Panc1 (cell line): ENCODE measurements at regions not wholly inside any gene's neighbourhood (a gene's known extent, or its start where the extent isn't known, plus 50 kb on each side); places are given as distances from the start of the nearest gene placed in this dataset.

Experiments
- ATAC-seq: fragments of 200-7000 bp; cut with Tn5 transposase; 2 replicates; pipeline ENCODE4 v1.9.1; 2020; ENCODE audit warnings: mild to moderate bottlenecking, moderate library complexity
- BruUV-seq: library from RNA; stranded (reverse); fragments of 400-500 nt; replicated peaks from 2 replicates; lab custom pipeline; 2021; lab: Mats Ljungman, UMichigan
- CTCF ChIA-PET: fragments of 300-600 bp; sonication (Branson Sonifier 250); formaldehyde crosslinking; loops from one replicate; lab custom pipeline; 2022; ENCODE audit warnings: antibody characterized with exemption; lab: Charles Lee
- POLR2A ChIA-PET: fragments of 300-600 bp; sonication (Branson Sonifier 250); formaldehyde crosslinking; loops from one replicate; lab custom pipeline; 2022; ENCODE audit warnings: antibody characterized with exemption; lab: Charles Lee
- DNase-seq: peaks from one replicate; pipeline ENCODE4 v3.0.0-alpha.2; 2010; ENCODE audit warnings: low read depth, low spot score
- H3K27ac ChIP-seq: 2 replicates; pipeline ENCODE4 v1.5.1; 2011; ENCODE audit warnings: mild to moderate bottlenecking, low read length, inconsistent platforms
- H3K27me3 ChIP-seq: fragments of 200-500 bp; sonication (Bioruptor generic); 2 replicates; pipeline ENCODE4 v1.6.0; 2014; ENCODE audit warnings: low read length, inconsistent platforms; ENCODE audit not compliant: control insufficient read depth, insufficient read depth
- H3K36me3 ChIP-seq: fragments of 200-500 bp; sonication (Bioruptor generic); 2 replicates; pipeline ENCODE4 v1.5.1; 2014; ENCODE audit warnings: inconsistent platforms, mild to moderate bottlenecking, low read length, moderate library complexity; ENCODE audit not compliant: control insufficient read depth, insufficient read depth
- H3K4me1 ChIP-seq: 2 replicates; pipeline ENCODE4 v1.5.1; 2011; ENCODE audit warnings: inconsistent platforms, mild to moderate bottlenecking, low read length, moderate library complexity; ENCODE audit not compliant: control insufficient read depth, insufficient read depth
- H3K4me3 ChIP-seq, 2 experiments: 2 replicates each; pipeline ENCODE4 v1.5.1; 2011 to 2012; ENCODE audit warnings: low read depth in 2 of 2, low read length in 2 of 2, mild to moderate bottlenecking in 2 of 2, inconsistent platforms in 1 of 2, moderate library complexity in 1 of 2
- H3K9me3 ChIP-seq: fragments of 200-500 bp; sonication (Bioruptor generic); 2 replicates; pipeline ENCODE4 v1.5.1; 2014; ENCODE audit warnings: low read depth, mild to moderate bottlenecking, inconsistent platforms, low read length, moderate library complexity; ENCODE audit not compliant: control insufficient read depth, insufficient read depth
- CTCF ChIP-seq: fragments of 450-650 bp; IDR thresholded peaks from 2 replicates; pipeline ENCODE4 v1.5.1; 2017; ENCODE audit warnings: mild to moderate bottlenecking
- POLR2AphosphoS5 ChIP-seq: IDR thresholded peaks from 2 replicates; pipeline ENCODE4 v1.6.1; 2012; ENCODE audit warnings: mild to moderate bottlenecking, low read depth, low read length, moderate library complexity
- REST ChIP-seq, 2 experiments: IDR thresholded peaks; 2 replicates each; pipeline ENCODE4 v1.6.1; 2011 to 2012; ENCODE audit warnings: low read depth in 2 of 2, control low read depth in 1 of 2, low read length in 1 of 2, mild to moderate bottlenecking in 1 of 2, moderate library complexity in 1 of 2; ENCODE audit not compliant: insufficient read depth in 1 of 2
- SIN3A ChIP-seq: IDR thresholded peaks from 2 replicates; pipeline ENCODE4 v1.6.1; 2012; ENCODE audit warnings: low read depth, mild to moderate bottlenecking, low read length, moderate library complexity, borderline replicate concordance; ENCODE audit not compliant: insufficient read depth
- TCF7L2 ChIP-seq: IDR thresholded peaks from 2 replicates; pipeline ENCODE4 v1.6.1; 2011; ENCODE audit warnings: mild to moderate bottlenecking, low read depth, low read length, inconsistent platforms
- in situ Hi-C: cut with HindIII; loops from 2 replicates; pipeline ENCODE4 v1.10.0; 2016; ENCODE audit warnings: low sequenced_read_pairs, low pct_unique_long_range_greater_than_20kb
- intact Hi-C: fragments of 100-400 bp; cut with micrococcal nuclease; formaldehyde crosslinking; loops from one replicate; pipeline ENCODE4 v1.10.0; 2022; ENCODE audit not compliant: unreplicated experiment

- H3K27me3 ChIP-seq: no peaks in the 10 kb centered on the region
- in situ Hi-C loops (no loop called here), intact Hi-C loops (loop anchor here (10.0 kb wide), 1 partner anchor 57 kb away; no protein-coding TSS in a partner anchor)
- H3K4me3 ChIP-seq: no peak overlapping the region
- H3K4me1 ChIP-seq: no peaks in the 10 kb centered on the region
- CTCF ChIA-PET: no interaction called here
- DNase-seq (no peak), ATAC-seq (no peak)
- BruUV-seq: no TSS peak
- TF ChIP-seq SIN3A (no peak), REST (IDR thresholded peaks at IDR 0.05; ENCODE audit: insufficient read depth in 1 of 2, low read depth in 2 of 2, low read length in 1 of 2) (no peak)
- no peaks in the 10 kb centered on the region for H3K36me3 ChIP-seq
- no peaks in the 10 kb centered on the region for H3K9me3 ChIP-seq
- POLR2A ChIA-PET: no interaction called here
- H3K27ac ChIP-seq: no peak overlapping the region
Observed at GRCh38 chr22:17281440-17281841, 62.2 kb upstream of the ADA2 start.

GRCh38 chr22:17281026-17281425 is 61.8 kb upstream of the ADA2 start:
- no TSS peak for BruUV-seq
- Histone ChIP-seq H3K9me3 (no peaks in the 10 kb centered on the region), H3K27me3 (no peaks in the 10 kb centered on the region), H3K27ac (no peak overlapping the region), H3K4me3 (no peak overlapping the region), H3K36me3 (no peaks in the 10 kb centered on the region), H3K4me1 (no peaks in the 10 kb centered on the region)
- in situ Hi-C loops: no loop called here
- ChIA-PET CTCF (no interaction called here), POLR2A (no interaction called here)
- no peak for ATAC-seq
- no peak for DNase-seq
- intact Hi-C loops: loop anchor here (10.0 kb wide), 1 partner anchor 56 kb away; no protein-coding TSS in a partner anchor
- no peak for TF ChIP-seq SIN3A
- no peak for TF ChIP-seq POLR2AphosphoS5
- no peak for TF ChIP-seq CTCF
- TF ChIP-seq TCF7L2: no peak
- TF ChIP-seq REST (IDR thresholded peaks at IDR 0.05; ENCODE audit: insufficient read depth in 1 of 2, low read depth in 2 of 2, low read length in 1 of 2): no peak
